Kidney (tissue), 13 donors: ENCODE measurements at regions not wholly inside any gene's neighbourhood (a gene's known extent, or its start where the extent isn't known, plus 50 kb on each side); places are given as distances from the start of the nearest gene placed in this dataset.

Experiments
- DNase-seq, 5 donors: peaks; one replicate each; pipeline ENCODE4 v3.0.0-alpha.2; 2013 to 2020
- FAIRE-seq: peaks from 2 replicates; lab custom pipeline; 2012; peaks lifted over from hg19 to GRCh38; lab: Jason Lieb, UNC
- H3K27ac ChIP-seq, 2 donors: one replicate each; pipeline ENCODE4 v1.7.0; 2013; ENCODE audit warnings: low read depth in 2 of 2, low read length in 2 of 2, inconsistent platforms in 1 of 2
- H3K27me3 ChIP-seq: one replicate; pipeline ENCODE4 v1.7.1; 2013; ENCODE audit warnings: low read length, inconsistent platforms; ENCODE audit not compliant: control insufficient read depth, insufficient read depth
- H3K36me3 ChIP-seq, 3 donors: one replicate each; pipeline versions ENCODE4 v1.7.0 to v1.7.1; 2013; ENCODE audit warnings: low read length in 3 of 3, control low read depth in 1 of 3, inconsistent platforms in 1 of 3; ENCODE audit not compliant: insufficient read depth in 3 of 3, control insufficient read depth in 2 of 3
- H3K4me1 ChIP-seq, 3 donors: one replicate each; pipeline versions ENCODE4 v1.7.0 to v1.7.1; 2013; ENCODE audit warnings: low read length in 3 of 3, inconsistent platforms in 1 of 3, low read depth in 1 of 3; ENCODE audit not compliant: control insufficient read depth in 2 of 3, insufficient read depth in 2 of 3
- H3K4me3 ChIP-seq, 3 donors: one replicate each; pipeline versions ENCODE4 v1.7.0 to v1.8.1; 2013; ENCODE audit warnings: low read length in 3 of 3, control low read depth in 1 of 3, inconsistent platforms in 1 of 3
- H3K9ac ChIP-seq, 3 donors: one replicate each; pipeline versions ENCODE4 v1.7.0 to v1.7.1; 2013; ENCODE audit warnings: low read length in 3 of 3, control low read depth in 1 of 3, inconsistent platforms in 1 of 3
- H3K9me3 ChIP-seq, 3 donors: one replicate each; pipeline versions ENCODE4 v1.7.0 to v1.7.1; 2013; ENCODE audit warnings: low read length in 3 of 3, control low read depth in 1 of 3, inconsistent platforms in 1 of 3; ENCODE audit not compliant: control insufficient read depth in 2 of 3, insufficient read depth in 1 of 3
- CTCF ChIP-seq: IDR thresholded peaks from 3 replicates; pipeline ENCODE4 v1.5.1; 2012; ENCODE audit warnings: mild to moderate bottlenecking, moderate library complexity, borderline replicate concordance; ENCODE audit not compliant: insufficient read depth; ENCODE audit errors: extremely low read depth
- intact Hi-C: fragments of 100-400 bp; cut with DNase I; formaldehyde crosslinking; loops from one replicate; pipeline ENCODE4 v1.11.1; 2022
- donor health status: control.
- donor health status: control.
- donor health status: control.
- donor health status: control.
- donor health status: control.
- donor health status: DM: yes; HTN: yes; CAD: no.
- donor health status: Normal renal cell carcinoma (clear cell type).

- H3K9ac ChIP-seq: no peak overlapping the region
- peaks cover 0 to 7% (median 0%) of the 10 kb centered on the region in 3 donors for H3K9me3 ChIP-seq
- DNase-seq (no peak), FAIRE-seq (no peak)
- no peaks in the 10 kb centered on the region for H3K36me3 ChIP-seq
- no peaks in the 10 kb centered on the region for H3K4me1 ChIP-seq
- H3K27ac ChIP-seq: no peak overlapping the region
- H3K27me3 ChIP-seq: no peaks in the 10 kb centered on the region
- intact Hi-C loops: no loop called here
- TF ChIP-seq CTCF: no peak
- no peak overlapping the region for H3K4me3 ChIP-seq
Measured at GRCh38 chr2:239636808-239637207, 236.0 kb upstream of the HDAC4 start.

GRCh38 chr2:239634769-239635168 lies 233.9 kb upstream of the HDAC4 start:
- no peaks in the 10 kb centered on the region for H3K27me3 ChIP-seq
- DNase-seq (no peak), FAIRE-seq (no peak)
- H3K27ac ChIP-seq: no peak overlapping the region
- intact Hi-C loops: no loop called here
- H3K36me3 ChIP-seq: no peaks in the 10 kb centered on the region
- H3K4me3 ChIP-seq: no peak overlapping the region
- no peak for TF ChIP-seq CTCF
- H3K9ac ChIP-seq: no peak overlapping the region
- H3K9me3 ChIP-seq: peaks cover 0 to 7% (median 0%) of the 10 kb centered on the region in 3 donors
- no peaks in the 10 kb centered on the region for H3K4me1 ChIP-seq

GRCh38 chr2:239630618-239631286 lies 229.9 kb upstream of the HDAC4 start:
- DNase-seq: no peak
- Histone ChIP-seq H3K9ac (no peak overlapping the region), H3K9me3 (no peaks in the 10 kb centered on the region), H3K27me3 (no peaks in the 10 kb centered on the region), H3K4me1 (no peaks in the 10 kb centered on the region), H3K4me3 (no peak overlapping the region), H3K36me3 (no peaks in the 10 kb centered on the region), H3K27ac (no peak overlapping the region)
- no peak for TF ChIP-seq CTCF
- FAIRE-seq: no peak
- intact Hi-C loops: no loop called here
